A673 (cell line): ENCODE measurements at regions not wholly inside any gene's neighbourhood (a gene's known extent, or its start where the extent isn't known, plus 50 kb on each side); places are given as distances from the start of the nearest gene placed in this dataset.

Experiments used
- BruUV-seq: library from RNA; stranded (reverse); fragments of 400-500 nt; replicated peaks from 2 replicates; lab custom pipeline; 2021; lab: Mats Ljungman, UMichigan
- CTCF ChIA-PET: fragments of 300-600 bp; sonication (Branson Sonifier 250); formaldehyde crosslinking; loops from one replicate; lab custom pipeline; 2022; ENCODE audit warnings: antibody characterized with exemption; lab: Charles Lee
- POLR2A ChIA-PET: fragments of 300-600 bp; sonication (Branson Sonifier 250); formaldehyde crosslinking; loops from one replicate; lab custom pipeline; 2022; ENCODE audit warnings: antibody characterized with exemption; ENCODE audit not compliant: low non-redundant PET; lab: Charles Lee
- DNase-seq: peaks from one replicate; pipeline ENCODE4 v3.0.0-alpha.2; 2015; ENCODE audit warnings: low spot score
- H3K27ac ChIP-seq: fragments of 200-600 bp; sonication (generic); 2 replicates; pipeline ENCODE4 v1.5.1; 2016; ENCODE audit warnings: mixed run types, low read depth, mild to moderate bottlenecking, mixed read lengths, antibody characterized with exemption, low read length; ENCODE audit not compliant: poor library complexity, severe bottlenecking
- H3K27me3 ChIP-seq: fragments of 200-600 bp; sonication (generic); replicated peaks from 2 replicates; pipeline ENCODE4 v1.6.1; 2017; ENCODE audit warnings: mixed run types, low read depth, mild to moderate bottlenecking, mixed read lengths, antibody characterized with exemption, low read length; ENCODE audit not compliant: insufficient read depth, poor library complexity
- H3K36me3 ChIP-seq: fragments of 200-600 bp; sonication (generic); 2 replicates; pipeline ENCODE4 v1.6.1; 2016; ENCODE audit warnings: mixed run types, mild to moderate bottlenecking, mixed read lengths, antibody characterized with exemption, low read length; ENCODE audit not compliant: insufficient read depth, poor library complexity, severe bottlenecking
- H3K4me1 ChIP-seq: fragments of 200-600 bp; sonication (generic); 2 replicates; pipeline ENCODE4 v1.6.1; 2017; ENCODE audit warnings: mixed run types, mild to moderate bottlenecking, mixed read lengths, antibody characterized with exemption, low read length; ENCODE audit not compliant: insufficient read depth, poor library complexity, severe bottlenecking
- H3K4me3 ChIP-seq: fragments of 200-600 bp; sonication (generic); 2 replicates; pipeline ENCODE4 v1.5.1; 2016; ENCODE audit warnings: low read depth, mixed run types, mild to moderate bottlenecking, mixed read lengths, low read length; ENCODE audit not compliant: poor library complexity, severe bottlenecking
- H3K9me3 ChIP-seq: fragments of 200-600 bp; sonication (generic); 2 replicates; pipeline ENCODE4 v1.6.1; 2016; ENCODE audit warnings: mixed run types, low read depth, mild to moderate bottlenecking, mixed read lengths, antibody characterized with exemption, low read length; ENCODE audit not compliant: poor library complexity, severe bottlenecking
- EZH2 ChIP-seq: fragments of 200-600 bp; sonication (generic); IDR thresholded peaks from 2 replicates; pipeline ENCODE4 v1.6.1; 2017; ENCODE audit warnings: borderline replicate concordance, low read depth, mild to moderate bottlenecking, mixed read lengths, antibody characterized with exemption, low read length; ENCODE audit not compliant: poor library complexity, severe bottlenecking
- intact Hi-C: fragments of 100-400 bp; cut with micrococcal nuclease; formaldehyde crosslinking; loops from one replicate; pipeline ENCODE4 v1.10.0; 2022; ENCODE audit not compliant: unreplicated experiment
- TF ChIP-seq, protein P1 (sequence below): fragments of 300-800, 200-600 bp; sonication (generic); conservative IDR thresholded peaks from 2 replicates; pipeline ENCODE4 v1.5.1; 2017; ENCODE audit warnings: low read depth, mild to moderate bottlenecking, antibody characterized with exemption, low read length, moderate library complexity, mixed read lengths

DNA sequence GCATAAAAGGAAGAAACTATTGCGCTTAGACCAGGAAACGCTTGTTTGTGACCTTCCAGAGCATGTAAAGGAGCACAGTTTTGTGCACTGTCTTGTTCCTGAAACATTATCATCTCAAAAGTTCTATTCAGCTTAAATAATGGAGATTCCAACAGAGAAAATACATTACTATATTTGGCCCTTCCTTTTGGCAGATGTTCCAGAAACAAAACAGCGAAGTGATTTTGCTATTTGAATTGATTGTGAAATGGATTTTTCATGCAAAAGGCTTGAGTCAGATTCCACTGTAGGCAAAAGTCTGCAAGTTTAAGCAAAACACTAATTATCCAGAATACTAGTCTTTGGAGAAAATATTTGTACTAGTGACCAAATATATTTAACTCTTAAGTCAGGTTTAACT lies 80.3 kb upstream of the PTBP2 start:
- no peak for TF ChIP-seq EZH2
- TF ChIP-seq, protein P1, sequence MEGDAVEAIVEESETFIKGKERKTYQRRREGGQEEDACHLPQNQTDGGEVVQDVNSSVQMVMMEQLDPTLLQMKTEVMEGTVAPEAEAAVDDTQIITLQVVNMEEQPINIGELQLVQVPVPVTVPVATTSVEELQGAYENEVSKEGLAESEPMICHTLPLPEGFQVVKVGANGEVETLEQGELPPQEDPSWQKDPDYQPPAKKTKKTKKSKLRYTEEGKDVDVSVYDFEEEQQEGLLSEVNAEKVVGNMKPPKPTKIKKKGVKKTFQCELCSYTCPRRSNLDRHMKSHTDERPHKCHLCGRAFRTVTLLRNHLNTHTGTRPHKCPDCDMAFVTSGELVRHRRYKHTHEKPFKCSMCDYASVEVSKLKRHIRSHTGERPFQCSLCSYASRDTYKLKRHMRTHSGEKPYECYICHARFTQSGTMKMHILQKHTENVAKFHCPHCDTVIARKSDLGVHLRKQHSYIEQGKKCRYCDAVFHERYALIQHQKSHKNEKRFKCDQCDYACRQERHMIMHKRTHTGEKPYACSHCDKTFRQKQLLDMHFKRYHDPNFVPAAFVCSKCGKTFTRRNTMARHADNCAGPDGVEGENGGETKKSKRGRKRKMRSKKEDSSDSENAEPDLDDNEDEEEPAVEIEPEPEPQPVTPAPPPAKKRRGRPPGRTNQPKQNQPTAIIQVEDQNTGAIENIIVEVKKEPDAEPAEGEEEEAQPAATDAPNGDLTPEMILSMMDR: no peak
- no TSS peak for BruUV-seq
- Histone ChIP-seq H3K4me1 (no peaks in the 10 kb centered on the region), H3K27me3 (no peaks in the 10 kb centered on the region), H3K4me3 (no peak overlapping the region), H3K9me3 (no peaks in the 10 kb centered on the region), H3K27ac (no peak overlapping the region), H3K36me3 (no peaks in the 10 kb centered on the region)
- intact Hi-C loops: no loop called here
- CTCF ChIA-PET: no interaction called here
- POLR2A ChIA-PET: no interaction called here
- DNase-seq: no peak

- intact Hi-C loops: no loop called here
- no peak for DNase-seq
- no peaks in the 10 kb centered on the region for H3K4me1 ChIP-seq
- H3K4me3 ChIP-seq: no peak overlapping the region
- no TSS peak for BruUV-seq
- no peak overlapping the region for H3K27ac ChIP-seq
- ChIA-PET POLR2A (no interaction called here), CTCF (no interaction called here)
- no peaks in the 10 kb centered on the region for H3K27me3 ChIP-seq
- no peaks in the 10 kb centered on the region for H3K36me3 ChIP-seq
- no peaks in the 10 kb centered on the region for H3K9me3 ChIP-seq
- TF ChIP-seq, protein P1: no peak
- TF ChIP-seq EZH2: no peak
These were observed 78.1 kb upstream of the PTBP2 start for GRCh38 chr1:96643519-96643918.

DNA sequence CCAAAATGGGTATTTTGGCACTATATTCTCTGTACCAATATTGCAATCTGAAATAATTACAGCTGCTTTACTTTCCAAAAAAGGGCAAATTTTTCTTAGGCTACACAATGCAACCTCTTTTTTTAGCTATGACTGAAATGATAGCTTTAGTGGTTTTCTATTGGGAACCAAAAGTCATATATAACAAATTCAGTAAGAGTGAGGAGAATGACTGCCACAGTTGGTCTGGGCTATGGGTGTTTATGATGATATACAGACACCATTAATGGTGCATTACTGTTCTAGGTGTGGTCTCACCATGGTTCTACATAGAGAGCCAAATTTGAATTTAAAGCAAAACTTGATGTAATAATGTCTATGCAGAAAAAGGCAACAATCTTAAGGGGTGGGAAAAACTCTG lies 72.3 kb upstream of the PTBP2 start:
- no peaks in the 10 kb centered on the region for H3K4me1 ChIP-seq
- no peaks in the 10 kb centered on the region for H3K36me3 ChIP-seq
- no peak overlapping the region for H3K27ac ChIP-seq
- H3K4me3 ChIP-seq: no peak overlapping the region
- no peaks in the 10 kb centered on the region for H3K9me3 ChIP-seq
- TF ChIP-seq, protein P1: no peak
- no peak for TF ChIP-seq EZH2
- no peak for DNase-seq
- no peaks in the 10 kb centered on the region for H3K27me3 ChIP-seq
- BruUV-seq: no TSS peak
- CTCF ChIA-PET: no interaction called here
- intact Hi-C loops: no loop called here
- POLR2A ChIA-PET: no interaction called here
